Activated B cell treated with CpG ODN at 0.5 μM for 24 hours (primary cell): ENCODE measurements at regions not wholly inside any gene's neighbourhood (a gene's known extent, or its start where the extent isn't known, plus 50 kb on each side); places are given as distances from the start of the nearest gene placed in this dataset.

Experiments used
- ATAC-seq: fragments of 200-7000 bp; cut with Tn5 transposase; one replicate; pipeline ENCODE4 v1.10.0; 2021; ENCODE audit warnings: low read depth, mild to moderate bottlenecking, moderate library complexity
- CTCF ChIA-PET: fragments of 350-600 bp; sonication (Branson Sonifier 250); formaldehyde crosslinking; loops from one replicate; lab custom pipeline; 2021; ENCODE audit warnings: antibody characterized with exemption; lab: Charles Lee
- POLR2A ChIA-PET: fragments of 350-600 bp; sonication (Branson Sonifier 250); formaldehyde crosslinking; loops from one replicate; lab custom pipeline; 2021; ENCODE audit warnings: antibody characterized with exemption; lab: Charles Lee
- DNase-seq: peaks from one replicate; pipeline ENCODE4 v3.0.0; 2022
- H3K27ac Mint-ChIP-seq: one replicate; pipeline ENCODE4 v1.8.0; 2020; ENCODE audit warnings: mixed read lengths
- H3K27me3 Mint-ChIP-seq: one replicate; pipeline ENCODE4 v1.8.0; 2021; ENCODE audit warnings: mixed read lengths
- H3K36me3 Mint-ChIP-seq: one replicate; pipeline ENCODE4 v1.8.0; 2021; ENCODE audit warnings: low read depth, mixed read lengths
- H3K4me1 Mint-ChIP-seq: one replicate; pipeline ENCODE4 v1.8.0; 2021; ENCODE audit warnings: mixed read lengths
- H3K4me3 Mint-ChIP-seq: one replicate; pipeline ENCODE4 v1.8.0; 2020; ENCODE audit warnings: mild to moderate bottlenecking, mixed read lengths
- H3K9me3 Mint-ChIP-seq: one replicate; pipeline ENCODE4 v1.8.0; 2020; ENCODE audit warnings: mixed read lengths
- intact Hi-C: fragments of 100-400 bp; cut with micrococcal nuclease; formaldehyde crosslinking; loops from one replicate; pipeline ENCODE4 v1.15.1; 2024
- TF ChIP-seq, protein P1 (sequence below): fragments of 200-600 bp; IDR thresholded peaks from one replicate; pipeline ENCODE4 v1.8.0; 2022; ENCODE audit warnings: antibody characterized with exemption, mild to moderate bottlenecking

DNA sequence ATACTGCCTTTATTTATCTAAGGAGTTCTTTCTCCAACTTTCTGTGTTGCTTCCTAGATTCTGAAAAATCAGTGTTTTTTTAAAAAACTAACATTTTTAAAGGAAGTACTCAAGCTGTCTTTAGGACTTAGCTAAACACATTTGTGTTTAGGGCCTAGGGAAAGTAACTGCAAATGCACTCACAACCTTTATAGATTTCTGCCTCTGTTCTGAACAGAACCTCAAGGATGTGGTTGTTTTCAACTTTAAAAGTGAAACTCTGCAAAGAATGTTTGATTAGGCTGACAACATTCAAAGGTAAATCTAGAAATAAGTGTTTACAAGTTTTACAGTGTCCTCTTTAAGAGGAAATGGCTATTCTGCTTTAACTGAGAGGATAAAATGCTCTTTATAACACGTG is 55.4 kb upstream of the CNTN5 start:
- CTCF ChIA-PET: no interaction called here
- intact Hi-C loops: no loop called here
- ATAC-seq: no peak
- POLR2A ChIA-PET: no interaction called here
- no peak overlapping the region for H3K27ac Mint-ChIP-seq
- TF ChIP-seq, protein P1, sequence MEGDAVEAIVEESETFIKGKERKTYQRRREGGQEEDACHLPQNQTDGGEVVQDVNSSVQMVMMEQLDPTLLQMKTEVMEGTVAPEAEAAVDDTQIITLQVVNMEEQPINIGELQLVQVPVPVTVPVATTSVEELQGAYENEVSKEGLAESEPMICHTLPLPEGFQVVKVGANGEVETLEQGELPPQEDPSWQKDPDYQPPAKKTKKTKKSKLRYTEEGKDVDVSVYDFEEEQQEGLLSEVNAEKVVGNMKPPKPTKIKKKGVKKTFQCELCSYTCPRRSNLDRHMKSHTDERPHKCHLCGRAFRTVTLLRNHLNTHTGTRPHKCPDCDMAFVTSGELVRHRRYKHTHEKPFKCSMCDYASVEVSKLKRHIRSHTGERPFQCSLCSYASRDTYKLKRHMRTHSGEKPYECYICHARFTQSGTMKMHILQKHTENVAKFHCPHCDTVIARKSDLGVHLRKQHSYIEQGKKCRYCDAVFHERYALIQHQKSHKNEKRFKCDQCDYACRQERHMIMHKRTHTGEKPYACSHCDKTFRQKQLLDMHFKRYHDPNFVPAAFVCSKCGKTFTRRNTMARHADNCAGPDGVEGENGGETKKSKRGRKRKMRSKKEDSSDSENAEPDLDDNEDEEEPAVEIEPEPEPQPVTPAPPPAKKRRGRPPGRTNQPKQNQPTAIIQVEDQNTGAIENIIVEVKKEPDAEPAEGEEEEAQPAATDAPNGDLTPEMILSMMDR: no peak
- no peak overlapping the region for H3K4me3 Mint-ChIP-seq
- no peaks in the 10 kb centered on the region for H3K27me3 Mint-ChIP-seq
- peaks cover 2% of the 10 kb centered on the region for H3K9me3 Mint-ChIP-seq
- no peaks in the 10 kb centered on the region for H3K4me1 Mint-ChIP-seq
- H3K36me3 Mint-ChIP-seq: no peaks in the 10 kb centered on the region
- DNase-seq: no peak

DNA sequence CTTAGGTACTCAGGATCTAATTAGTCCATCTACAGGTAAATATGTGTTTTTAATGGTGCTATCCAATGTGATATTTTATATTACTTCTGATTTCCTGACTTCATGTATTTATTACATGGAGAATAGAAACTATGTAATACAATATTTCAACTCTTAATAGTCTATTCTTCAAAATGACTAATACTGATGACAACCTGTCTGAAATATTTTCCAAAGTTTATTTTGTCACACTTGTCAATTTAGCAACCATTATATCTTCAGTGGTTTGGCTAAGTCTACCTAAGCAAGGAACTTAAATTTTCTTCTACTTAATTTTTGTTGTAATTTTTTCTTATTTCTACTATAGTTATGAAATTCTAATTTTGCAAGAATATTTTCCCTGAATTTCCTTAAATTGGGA is 55.0 kb upstream of the CNTN5 start:
- no peak for ATAC-seq
- Mint-ChIP-seq H3K27ac (no peak overlapping the region), H3K27me3 (no peaks in the 10 kb centered on the region), H3K4me3 (no peak overlapping the region), H3K4me1 (no peaks in the 10 kb centered on the region), H3K9me3 (peaks cover 2% of the 10 kb centered on the region), H3K36me3 (no peaks in the 10 kb centered on the region)
- DNase-seq: no peak
- ChIA-PET POLR2A (no interaction called here), CTCF (no interaction called here)
- TF ChIP-seq, protein P1: no peak
- intact Hi-C loops: no loop called here

DNA sequence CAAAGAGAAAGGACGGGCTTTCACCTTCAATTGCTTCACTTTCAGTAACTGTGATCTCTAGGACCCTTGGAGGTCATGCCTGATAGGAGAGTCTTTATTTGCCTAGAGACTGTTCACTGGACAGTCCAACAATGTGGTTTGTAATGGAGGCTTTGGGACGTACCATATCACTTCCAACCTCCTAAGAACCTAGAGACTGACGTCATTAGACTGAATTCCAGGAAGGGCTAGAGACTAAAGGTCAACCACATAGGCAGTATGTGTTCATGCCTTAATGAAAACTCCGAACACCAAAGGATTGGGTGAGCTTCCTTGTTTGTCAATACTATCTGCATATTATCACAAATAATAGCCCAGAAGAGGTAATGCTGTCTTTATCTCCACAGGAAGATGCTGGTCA is 53.7 kb upstream of the CNTN5 start:
- ChIA-PET POLR2A (no interaction called here), CTCF (no interaction called here)
- Mint-ChIP-seq H3K4me1 (no peaks in the 10 kb centered on the region), H3K27me3 (no peaks in the 10 kb centered on the region), H3K36me3 (no peaks in the 10 kb centered on the region), H3K27ac (no peak overlapping the region), H3K9me3 (peaks cover 2% of the 10 kb centered on the region), H3K4me3 (no peak overlapping the region)
- DNase-seq: no peak
- intact Hi-C loops: no loop called here
- ATAC-seq: no peak
- TF ChIP-seq, protein P1: no peak
